K562 (cell line): ENCODE measurements at regions not wholly inside any gene's neighbourhood (a gene's known extent, or its start where the extent isn't known, plus 50 kb on each side); places are given as distances from the start of the nearest gene placed in this dataset.

Source experiments
- ATAC-seq: fragments of 200-7000 bp; cut with Tn5 transposase; 3 replicates; pipeline ENCODE4 v1.9.1; 2020; ENCODE audit warnings: moderate library complexity
- BruUV-seq: library from RNA; stranded (reverse); fragments of 400-500 nt; replicated peaks from 2 replicates; lab custom pipeline; 2021; lab: Mats Ljungman, UMichigan
- CTCF ChIA-PET: fragments of 300-600 bp; formaldehyde crosslinking; extraction: SDS; loops from one replicate; lab custom pipeline; 2021; ENCODE audit warnings: low intra/inter-chr PET ratio; lab: Yijun Ruan, JAX
- POLR2A ChIA-PET: fragments of 300-600, 350-650 bp; sonication (Branson Sonifier 250); formaldehyde crosslinking; extraction: SDS; loops from one replicate; lab custom pipeline; 2021; ENCODE audit warnings: antibody characterized with exemption, inconsistent platforms; lab: Yijun Ruan, JAX
- DNase-seq, 4 experiments: peaks; one replicate each; pipeline versions ENCODE4 v3.0.0 to v3.0.0-alpha.2; 2011 to 2018; ENCODE audit warnings: low spot score in 3 of 4, mixed read lengths in 3 of 4; ENCODE audit errors: extremely low read depth in 1 of 4
- FAIRE-seq: peaks from 2 replicates; lab custom pipeline; 2011; peaks lifted over from hg19 to GRCh38; lab: Jason Lieb, UNC
- H2AFZ ChIP-seq: 2 replicates; pipeline ENCODE4 v1.6.0; 2011; ENCODE audit warnings: low read depth, low read length, control low read depth, inconsistent platforms
- H3K27ac ChIP-seq: fragments of 200-600 bp; 3 replicates; pipeline ENCODE4 v1.8.0; 2011; ENCODE audit warnings: low read depth, mild to moderate bottlenecking, control low read depth, inconsistent platforms, low read length, moderate library complexity, mixed read lengths; ENCODE audit errors: extremely low read depth
- H3K27me3 ChIP-seq, 2 experiments: fragments of 300-600 bp in 1 of 2; 2 replicates in 1 of 2; 3 replicates in 1 of 2; pipeline versions ENCODE4 v1.6.0 to v1.8.0; 2011; ENCODE audit warnings: inconsistent platforms in 2 of 2, low read length in 2 of 2, mild to moderate bottlenecking in 1 of 2, mixed read lengths in 1 of 2, moderate library complexity in 1 of 2; ENCODE audit not compliant: control insufficient read depth in 2 of 2, insufficient read depth in 2 of 2
- H3K36me3 ChIP-seq: fragments of 300-600 bp; 3 replicates; pipeline ENCODE4 v1.8.0; 2011; ENCODE audit warnings: mild to moderate bottlenecking, low read length, inconsistent platforms; ENCODE audit not compliant: control insufficient read depth, insufficient read depth
- H3K4me1 ChIP-seq, 2 experiments: fragments of 200-600 bp in 1 of 2; replicated peaks in 1 of 2; 2 replicates in 1 of 2; 3 replicates in 1 of 2; pipeline versions ENCODE4 v1.5.1 to v1.8.0; 2011; ENCODE audit warnings: inconsistent platforms in 2 of 2, low read length in 2 of 2, mild to moderate bottlenecking in 1 of 2, mixed read lengths in 1 of 2, moderate library complexity in 1 of 2; ENCODE audit not compliant: control insufficient read depth in 2 of 2, insufficient read depth in 2 of 2
- H3K4me2 ChIP-seq: 2 replicates; pipeline ENCODE4 v1.6.1; 2011; ENCODE audit warnings: low read length, control low read depth, inconsistent platforms, mixed read lengths; ENCODE audit not compliant: insufficient read depth
- H3K4me3 ChIP-seq: fragments of 200-600 bp; sonication (generic), shearing (Covaris generic); 2 replicates; pipeline ENCODE4 v1.5.1; 2016; ENCODE audit warnings: control low read depth, inconsistent platforms
- H3K79me2 ChIP-seq: fragments of 200-600 bp; 3 replicates; pipeline ENCODE4 v1.8.0; 2011; ENCODE audit warnings: low read length, inconsistent platforms; ENCODE audit not compliant: control insufficient read depth, insufficient read depth
- H3K9ac ChIP-seq, 2 experiments: 2 replicates each; pipeline versions ENCODE4 v1.6.0 to v1.6.1; 2011; ENCODE audit warnings: low read depth in 2 of 2, low read length in 2 of 2, control low read depth in 1 of 2, inconsistent platforms in 1 of 2, mild to moderate bottlenecking in 1 of 2, mixed read lengths in 1 of 2; ENCODE audit not compliant: insufficient read depth in 1 of 2
- H3K9me1 ChIP-seq: one replicate; pipeline ENCODE4 v1.6.0; 2011; ENCODE audit warnings: inconsistent platforms, mild to moderate bottlenecking, low read length, moderate library complexity; ENCODE audit not compliant: control insufficient read depth, insufficient read depth
- H3K9me3 ChIP-seq: replicated peaks from 2 replicates; pipeline ENCODE4 v1.5.1; 2011; ENCODE audit warnings: low read depth, low read length, inconsistent platforms; ENCODE audit not compliant: control insufficient read depth, insufficient read depth
- H4K20me1 ChIP-seq: replicated peaks from 2 replicates; pipeline ENCODE4 v1.6.1; 2011; ENCODE audit warnings: low read length, inconsistent platforms, mixed read lengths; ENCODE audit not compliant: control insufficient read depth, insufficient read depth
- CHD2 ChIP-seq: IDR thresholded peaks from 2 replicates; pipeline ENCODE4 v1.6.1; 2011; ENCODE audit warnings: low read depth, low read length
- POLR2AphosphoS2 ChIP-seq: IDR thresholded peaks from 2 replicates; pipeline ENCODE4 v1.6.1; 2012; ENCODE audit warnings: low read length, improper control_type of control experiment
- PPARD ChIP-seq: fragments of 250-450 bp; sonication (Bioruptor Pico); IDR thresholded peaks from 2 replicates; pipeline ENCODE4 v1.8.0; 2022; ENCODE audit warnings: inconsistent platforms, mild to moderate bottlenecking, moderate library complexity
- RFX5 ChIP-seq: IDR thresholded peaks from 2 replicates; pipeline ENCODE4 v1.6.1; 2011; ENCODE audit warnings: low read depth, mild to moderate bottlenecking, improper control_type of control experiment, low read length
- SRF ChIP-seq, 2 experiments: fragments of 250-450, 450-650 bp in 1 of 2; sonication (Bioruptor Pico) in 1 of 2; sonication (generic) in 1 of 2; formaldehyde crosslinking; IDR thresholded peaks; 2 replicates each; pipeline versions ENCODE4 v1.5.0 to v1.5.1; 2020 to 2022; ENCODE audit warnings: mild to moderate bottlenecking in 1 of 2, missing genetic modification reagents in 1 of 2
- WGBS: fragments of 100-300 bp; shearing (Covaris generic); methylation state at CpG from one replicate; pipeline ENCODE4 v1.1.6; 2016; ENCODE audit warnings: low coverage, mixed read lengths; ENCODE audit not compliant: insufficient coverage; ENCODE audit errors: missing lambda C conversion rate; 5-methylcytosine and 5-hydroxymethylcytosine counted together
- in situ Hi-C: fragments of 300-500 bp; cut with MboI; formaldehyde crosslinking; loops from 4 replicates; pipeline ENCODE4 v1.15.0; 2018; ENCODE audit warnings: inconsistent platforms, mixed read lengths
- intact Hi-C: fragments of 100-400 bp; cut with micrococcal nuclease; formaldehyde crosslinking; loops from 2 replicates; pipeline ENCODE4 v1.14.2; 2022
- TF ChIP-seq, protein P1 (sequence below): IDR thresholded peaks from 2 replicates; pipeline ENCODE4 v1.6.1; 2011; ENCODE audit not compliant: insufficient read length; ENCODE audit errors: extremely low read depth
- TF ChIP-seq, protein P2 (sequence below): sonication (generic); formaldehyde crosslinking; IDR thresholded peaks from 2 replicates; pipeline ENCODE4 v1.8.1; 2023; ENCODE audit warnings: mild to moderate bottlenecking, missing genetic modification reagents

DNA sequence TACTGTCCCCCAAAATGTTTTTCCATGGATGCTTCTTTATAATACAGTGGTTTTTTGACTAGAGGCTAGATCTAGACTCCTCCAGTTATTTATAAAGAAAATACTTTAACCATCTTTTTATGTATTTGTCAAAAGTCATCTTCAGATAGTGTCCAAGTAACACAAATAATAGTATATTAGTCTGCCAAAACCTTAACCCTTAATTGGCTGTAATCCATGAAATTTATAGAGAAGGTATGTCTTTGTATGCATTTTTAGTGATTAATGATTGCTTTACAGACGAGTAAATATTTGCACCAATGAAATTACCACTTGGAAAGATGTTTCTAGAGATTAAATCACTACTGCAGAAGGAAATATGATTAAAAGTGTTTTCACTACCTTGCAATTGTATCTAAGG, 451.8 kb upstream of the NRXN1 start:
- Histone ChIP-seq H3K36me3 (no peaks in the 10 kb centered on the region), H3K27me3 (no peaks in the 10 kb centered on the region), H3K4me2 (no peak overlapping the region), H3K9me3 (no peaks in the 10 kb centered on the region; the same call in 1 of the 2 replicates), H4K20me1 (no peaks in the 10 kb centered on the region), H3K9me1 (no peaks in the 10 kb centered on the region), H3K9ac (no peak overlapping the region), H3K4me1 (no peaks in the 10 kb centered on the region)
- no TSS peak for BruUV-seq
- ATAC-seq: no peak
- intact Hi-C loops (no loop called here), in situ Hi-C loops (no loop called here)
- POLR2A ChIA-PET: no interaction called here
- DNase-seq: no peak
- TF ChIP-seq CHD2 (no peak), SRF (CRISPR knock-in tag; IDR thresholded peaks at IDR 0.05) (no peak), PPARD (CRISPR knock-in tag) (no peak), RFX5 (no peak), POLR2AphosphoS2 (no peak)
- TF ChIP-seq, protein P1, sequence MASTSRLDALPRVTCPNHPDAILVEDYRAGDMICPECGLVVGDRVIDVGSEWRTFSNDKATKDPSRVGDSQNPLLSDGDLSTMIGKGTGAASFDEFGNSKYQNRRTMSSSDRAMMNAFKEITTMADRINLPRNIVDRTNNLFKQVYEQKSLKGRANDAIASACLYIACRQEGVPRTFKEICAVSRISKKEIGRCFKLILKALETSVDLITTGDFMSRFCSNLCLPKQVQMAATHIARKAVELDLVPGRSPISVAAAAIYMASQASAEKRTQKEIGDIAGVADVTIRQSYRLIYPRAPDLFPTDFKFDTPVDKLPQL: no peak
- TF ChIP-seq, protein P2, sequence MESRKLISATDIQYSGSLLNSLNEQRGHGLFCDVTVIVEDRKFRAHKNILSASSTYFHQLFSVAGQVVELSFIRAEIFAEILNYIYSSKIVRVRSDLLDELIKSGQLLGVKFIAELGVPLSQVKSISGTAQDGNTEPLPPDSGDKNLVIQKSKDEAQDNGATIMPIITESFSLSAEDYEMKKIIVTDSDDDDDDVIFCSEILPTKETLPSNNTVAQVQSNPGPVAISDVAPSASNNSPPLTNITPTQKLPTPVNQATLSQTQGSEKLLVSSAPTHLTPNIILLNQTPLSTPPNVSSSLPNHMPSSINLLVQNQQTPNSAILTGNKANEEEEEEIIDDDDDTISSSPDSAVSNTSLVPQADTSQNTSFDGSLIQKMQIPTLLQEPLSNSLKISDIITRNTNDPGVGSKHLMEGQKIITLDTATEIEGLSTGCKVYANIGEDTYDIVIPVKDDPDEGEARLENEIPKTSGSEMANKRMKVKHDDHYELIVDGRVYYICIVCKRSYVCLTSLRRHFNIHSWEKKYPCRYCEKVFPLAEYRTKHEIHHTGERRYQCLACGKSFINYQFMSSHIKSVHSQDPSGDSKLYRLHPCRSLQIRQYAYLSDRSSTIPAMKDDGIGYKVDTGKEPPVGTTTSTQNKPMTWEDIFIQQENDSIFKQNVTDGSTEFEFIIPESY (CRISPR knock-in tag): no peak
- TF ChIP-seq, all 486 proteins: peak for 0
- 0% methylated on average over 1 of the region's 1 CpG for WGBS
- Histone ChIP-seq H3K79me2 (no peaks in the 10 kb centered on the region), H2AFZ (no peak overlapping the region), H3K27ac (no peak overlapping the region), H3K4me3 (no peak overlapping the region)
- FAIRE-seq: no peak
- CTCF ChIA-PET: no interaction called here
